AG04450 (cell line): ENCODE measurements at regions not wholly inside any gene's neighbourhood (a gene's known extent, or its start where the extent isn't known, plus 50 kb on each side); places are given as distances from the start of the nearest gene placed in this dataset.

ENCODE experiments used
- CTCF ChIA-PET: fragments of 300-600, 350-600 bp; formaldehyde crosslinking; extraction: SDS; loops from one replicate; lab custom pipeline; 2022; ENCODE audit warnings: antibody characterized with exemption, inconsistent platforms; lab: Charles Lee
- POLR2A ChIA-PET: fragments of 350-600 bp; formaldehyde crosslinking; extraction: SDS; loops from one replicate; lab custom pipeline; 2021; ENCODE audit warnings: antibody characterized with exemption, inconsistent platforms; lab: Yijun Ruan, JAX
- DNase-seq: peaks from one replicate; pipeline ENCODE4 v3.0.0-alpha.2; 2011; ENCODE audit warnings: low read depth, low spot score
- H3K27ac ChIP-seq: one replicate; pipeline ENCODE4 v1.5.1; 2012; ENCODE audit warnings: low read depth, low read length, control low read depth
- H3K27me3 ChIP-seq: one replicate; pipeline ENCODE4 v1.6.0; 2012; ENCODE audit warnings: low read length; ENCODE audit not compliant: control insufficient read depth, insufficient read depth
- H3K4me3 ChIP-seq: 2 replicates; pipeline ENCODE4 v1.5.1; 2011; ENCODE audit warnings: mild to moderate bottlenecking, low read depth, low read length, control low read depth
- H3K9me3 ChIP-seq: 2 replicates; pipeline ENCODE4 v1.5.1; 2012; ENCODE audit warnings: low read length; ENCODE audit not compliant: control insufficient read depth, insufficient read depth
- CTCF ChIP-seq: IDR thresholded peaks from 2 replicates; pipeline ENCODE4 v1.5.1; 2011; ENCODE audit warnings: low read depth, low read length, control low read depth, inconsistent platforms

DNA sequence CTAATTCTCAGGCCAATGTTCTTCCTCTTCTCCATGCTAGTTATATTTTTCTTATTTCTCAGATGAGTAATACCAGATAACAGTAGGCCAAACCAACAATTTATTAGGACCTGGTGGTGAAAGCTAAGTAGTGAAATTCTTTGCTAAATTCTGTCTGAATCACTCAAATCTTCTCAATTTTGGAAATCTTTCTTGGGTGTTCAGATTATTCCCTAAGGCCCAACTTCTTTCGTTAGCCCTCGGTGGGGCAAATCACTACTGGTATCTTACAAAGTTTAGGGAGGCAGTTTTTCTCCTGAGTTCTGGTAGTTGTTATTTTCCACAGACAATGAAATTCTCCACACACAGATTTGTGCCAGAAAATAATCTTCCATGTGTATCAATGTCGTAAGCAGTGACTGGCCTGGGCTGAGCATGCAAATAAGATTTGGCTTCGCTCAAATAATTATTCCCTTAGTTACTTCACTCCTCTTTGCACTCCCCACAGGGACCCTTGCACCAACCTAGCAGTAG, 443.5 kb upstream of the SLC14A2 start:
- no peaks in the 10 kb centered on the region for H3K9me3 ChIP-seq
- ChIA-PET POLR2A (no interaction called here), CTCF (no interaction called here)
- H3K27me3 ChIP-seq: no peaks in the 10 kb centered on the region
- TF ChIP-seq CTCF: no peak
- no peak overlapping the region for H3K27ac ChIP-seq
- DNase-seq: no peak
- no peak overlapping the region for H3K4me3 ChIP-seq

GRCh38 chr18:45173327-45173726, 441.9 kb upstream of the SLC14A2 start:
- CTCF ChIA-PET: no interaction called here
- Histone ChIP-seq H3K4me3 (no peak overlapping the region), H3K27me3 (no peaks in the 10 kb centered on the region), H3K27ac (no peak overlapping the region), H3K9me3 (no peaks in the 10 kb centered on the region)
- DNase-seq: no peak
- TF ChIP-seq CTCF: no peak
- POLR2A ChIA-PET: no interaction called here

DNA sequence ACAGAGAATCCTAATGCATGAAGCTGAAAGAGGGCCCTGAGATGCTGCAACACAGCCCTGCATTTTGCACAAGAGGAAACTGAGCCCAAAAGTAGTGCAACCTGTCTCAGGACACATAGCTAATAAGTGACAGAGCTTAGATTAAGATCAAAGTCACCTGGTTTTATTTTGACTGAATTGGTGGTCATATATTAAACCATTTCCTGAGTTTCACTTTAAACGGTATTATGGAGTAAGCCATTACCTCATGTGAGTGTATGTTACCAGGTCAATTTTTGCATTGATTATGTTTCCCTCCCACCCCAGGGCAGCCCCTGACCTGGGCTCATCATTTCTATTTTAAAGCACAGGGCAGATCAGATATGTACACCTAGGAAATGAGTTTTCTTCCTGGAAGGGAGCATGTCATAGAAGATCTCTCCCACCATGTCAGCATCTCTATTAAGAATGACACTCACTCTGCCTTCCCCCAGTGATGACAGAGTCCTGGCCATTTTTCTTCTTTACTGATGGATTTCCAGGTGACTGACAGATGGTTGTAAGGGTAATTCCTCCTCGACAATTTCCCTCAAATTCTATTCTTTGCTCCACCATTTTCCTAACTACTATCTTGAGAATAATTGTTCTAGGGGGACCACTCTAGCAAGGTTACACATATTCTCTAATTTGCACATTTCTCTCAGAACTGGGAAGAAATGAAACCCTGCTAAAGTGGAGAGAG, 441.3 kb upstream of the SLC14A2 start:
- DNase-seq: no peak
- Histone ChIP-seq H3K27me3 (no peaks in the 10 kb centered on the region), H3K9me3 (no peaks in the 10 kb centered on the region), H3K27ac (no peak overlapping the region), H3K4me3 (no peak overlapping the region)
- POLR2A ChIA-PET: no interaction called here
- CTCF ChIA-PET: no interaction called here
- TF ChIP-seq CTCF: no peak

DNA sequence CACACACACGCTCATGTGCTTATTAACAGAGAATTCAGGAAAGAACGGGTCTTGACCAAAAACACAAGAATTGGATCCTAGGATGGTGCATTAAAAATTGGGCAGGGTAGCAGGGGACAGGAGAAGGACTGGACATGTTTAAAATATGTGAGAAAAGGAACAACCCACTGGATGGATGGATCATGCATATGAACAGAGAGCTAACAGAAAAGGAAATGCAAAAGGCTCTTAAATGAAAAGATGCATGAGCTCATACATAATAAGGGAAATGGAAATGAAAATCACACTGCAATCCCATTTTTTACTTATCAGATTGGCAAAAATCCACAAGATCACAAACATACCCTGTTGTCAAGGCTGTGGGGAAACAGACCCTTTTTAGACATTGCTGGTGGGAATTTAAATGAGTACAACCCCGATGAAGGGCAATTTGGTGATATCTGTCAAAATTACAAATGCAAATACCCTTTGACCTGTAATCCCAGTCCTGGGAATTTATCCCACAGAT, 440.6 kb upstream of the SLC14A2 start:
- H3K27me3 ChIP-seq: no peaks in the 10 kb centered on the region
- DNase-seq: no peak
- ChIA-PET POLR2A (no interaction called here), CTCF (interaction anchor here (0.6 kb wide), 1 partner anchor 33 kb away, joined by 3 read pairs; no protein-coding TSS in a partner anchor)
- no peaks in the 10 kb centered on the region for H3K9me3 ChIP-seq
- H3K27ac ChIP-seq: no peak overlapping the region
- TF ChIP-seq CTCF: no peak
- H3K4me3 ChIP-seq: no peak overlapping the region

- no peaks in the 10 kb centered on the region for H3K27me3 ChIP-seq
- no peak overlapping the region for H3K4me3 ChIP-seq
- ChIA-PET POLR2A (no interaction called here), CTCF (interaction anchor here (0.9 kb wide), 1 partner anchor 37 kb away, joined by 3 read pairs; no protein-coding TSS in a partner anchor)
- no peak for TF ChIP-seq CTCF
- no peak overlapping the region for H3K27ac ChIP-seq
- no peaks in the 10 kb centered on the region for H3K9me3 ChIP-seq
- no peak for DNase-seq
These were observed 439.8 kb upstream of the SLC14A2 start for GRCh38 chr18:45175511-45175910.
